ENCODE measurements at regions not wholly inside any gene's neighbourhood (a gene's known extent, or its start where the extent isn't known, plus 50 kb on each side); places are given as distances from the start of the nearest gene placed in this dataset.

GRCh38 chr6:134506162-134506561 lies 188.2 kb upstream of the SGK1 start:
- Histone ChIP-seq H3K9me3 (no peaks in the 10 kb centered on the region), H3K27me3 (no peaks in the 10 kb centered on the region), H3K27ac (no peak overlapping the region), H3K36me3 (no peaks in the 10 kb centered on the region), H3K4me3 (no peak overlapping the region), H3K4me1 (peaks cover 0 to 4% (median 0%) of the 10 kb centered on the region in 3 donors)
- no peak for TF ChIP-seq CTCF (IDR thresholded peaks at IDR 0.05)
- FAIRE-seq, result no peak
- WGBS, 2 donors, result 89 to 97% methylated on average over 4 of the region's 4 CpGs
- no peak for ATAC-seq
- intact Hi-C loops (cut with DNase I), result no loop called here
- no peak for DNase-seq

- no peak overlapping the region for H3K27ac ChIP-seq
- no peaks in the 10 kb centered on the region for H3K36me3 ChIP-seq
- FAIRE-seq (no peak), ATAC-seq (peak in 1 of 4 donors; percentile 12), DNase-seq (no peak)
- H3K9me3 ChIP-seq, result no peaks in the 10 kb centered on the region
- peaks cover 0 to 4% (median 0%) of the 10 kb centered on the region in 3 donors for H3K4me1 ChIP-seq
- TF ChIP-seq CTCF (IDR thresholded peaks at IDR 0.05), result no peak
- intact Hi-C loops (cut with DNase I), result no loop called here
- 88 to 92% methylated on average over 7 of the region's 7 CpGs for WGBS, 2 donors
- H3K27me3 ChIP-seq, result no peaks in the 10 kb centered on the region
- H3K4me3 ChIP-seq, result no peak overlapping the region
Observed at GRCh38 chr6:134503585-134504281, 185.8 kb upstream of the SGK1 start.

DNA sequence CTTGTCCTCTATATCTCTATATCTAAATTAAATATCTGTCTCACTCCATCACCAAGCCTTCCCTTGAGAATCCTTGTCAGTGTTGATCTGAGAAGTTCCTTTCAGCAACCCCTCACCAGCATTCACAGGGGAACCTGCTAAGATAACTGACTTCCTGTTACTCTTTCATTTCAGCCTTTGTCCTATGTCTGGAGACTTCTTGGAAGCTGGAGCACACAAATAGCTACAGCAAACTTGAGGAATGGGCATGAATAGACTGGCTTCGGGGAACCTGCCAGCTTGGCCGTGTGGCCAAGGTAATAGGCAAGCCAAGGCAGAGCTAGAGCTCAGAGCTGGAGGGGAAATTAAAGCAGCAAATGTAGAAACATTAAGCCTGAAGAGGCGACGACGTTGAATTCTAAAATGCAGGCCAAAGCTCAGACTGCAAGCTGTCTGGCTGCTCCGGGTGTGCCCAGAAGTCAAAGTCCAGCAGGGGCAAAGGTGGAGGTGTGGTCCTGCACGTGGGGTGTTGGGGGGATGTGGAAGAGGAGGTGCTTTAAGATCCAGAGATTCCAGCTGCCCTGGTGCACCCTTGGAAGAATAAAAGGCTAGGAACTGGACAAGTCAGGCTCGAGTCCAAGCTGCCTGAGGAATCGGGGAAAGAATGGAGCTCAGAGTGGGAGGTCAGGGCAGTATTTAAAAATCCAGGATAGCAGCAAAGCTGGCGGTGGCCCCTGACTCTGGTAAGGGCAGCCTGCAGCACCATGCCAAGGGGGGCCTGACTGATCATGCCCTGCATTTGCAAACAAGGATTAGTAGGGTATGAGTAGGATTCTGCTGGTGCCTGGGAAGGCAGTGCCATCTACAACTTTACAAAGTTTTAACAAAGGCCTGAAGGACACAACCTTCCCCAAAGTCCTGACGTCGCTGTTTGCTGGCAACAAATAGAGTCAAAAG lies 185.0 kb upstream of the SGK1 start:
- H3K4me1 ChIP-seq, result peaks cover 0 to 4% (median 0%) of the 10 kb centered on the region in 3 donors
- intact Hi-C loops (cut with DNase I), result no loop called here
- DNase-seq (no peak), FAIRE-seq (no peak), ATAC-seq (peak in 3 of 4 donors; percentile 29 to 69 (median 62))
- WGBS, 2 donors, result 58 to 60% methylated on average over 12 of the region's 12 CpGs
- no peaks in the 10 kb centered on the region for H3K36me3 ChIP-seq
- no peaks in the 10 kb centered on the region for H3K9me3 ChIP-seq
- no peaks in the 10 kb centered on the region for H3K27me3 ChIP-seq
- no peak for TF ChIP-seq CTCF (IDR thresholded peaks at IDR 0.05)
- no peak overlapping the region for H3K4me3 ChIP-seq
- peak overlapping the region in 2 of 4 donors; percentile 8 to 33 for H3K27ac ChIP-seq

DNA sequence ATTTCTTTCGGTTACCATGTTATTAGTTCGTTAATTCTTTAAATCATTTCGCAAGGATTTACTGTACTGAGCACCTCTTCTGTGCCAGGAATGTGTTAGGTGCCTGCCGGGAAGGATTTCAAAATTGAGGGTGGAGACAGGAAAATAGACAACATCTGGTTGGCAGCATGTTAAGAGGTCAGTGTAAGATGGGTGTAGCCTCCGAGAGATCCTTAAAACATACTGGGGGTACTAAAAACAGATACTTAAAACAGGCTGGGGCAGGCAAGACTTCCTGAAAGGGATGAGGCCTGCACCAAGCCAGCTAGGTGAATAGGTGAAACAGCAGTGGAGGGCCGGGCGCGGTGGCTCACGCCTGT lies 178.0 kb upstream of the SGK1 start:
- no peak overlapping the region for H3K4me3 ChIP-seq
- H3K27ac ChIP-seq, result no peak overlapping the region
- no peaks in the 10 kb centered on the region for H3K27me3 ChIP-seq
- intact Hi-C loops (cut with DNase I), result no loop called here
- peaks cover 0 to 7% (median 0%) of the 10 kb centered on the region in 3 donors for H3K4me1 ChIP-seq
- ATAC-seq (no peak), DNase-seq (no peak), FAIRE-seq (no peak)
- no peaks in the 10 kb centered on the region for H3K9me3 ChIP-seq
- no peaks in the 10 kb centered on the region for H3K36me3 ChIP-seq
- TF ChIP-seq CTCF (IDR thresholded peaks at IDR 0.05), result no peak
- WGBS, 2 donors, result 66 to 79% methylated on average over 8 to 9 of the region's 9 CpGs
